HepG2 (cell line): ENCODE measurements at regions not wholly inside any gene's neighbourhood (a gene's known extent, or its start where the extent isn't known, plus 50 kb on each side); places are given as distances from the start of the nearest gene placed in this dataset.

Source experiments
- ATAC-seq: fragments of 200-7000 bp; cut with Tn5 transposase; 3 replicates; pipeline ENCODE4 v1.9.1; 2020; ENCODE audit warnings: mild to moderate bottlenecking, moderate library complexity
- BruUV-seq: library from RNA; stranded (reverse); fragments of 400-500 nt; replicated peaks from 2 replicates; lab custom pipeline; 2021; lab: Mats Ljungman, UMichigan
- CTCF ChIA-PET: fragments of 300-600 bp; formaldehyde crosslinking; extraction: SDS; loops from one replicate; lab custom pipeline; 2021; ENCODE audit warnings: low total read pairs, inconsistent platforms, low intra/inter-chr PET ratio; lab: Yijun Ruan, JAX
- POLR2A ChIA-PET: fragments of 350-600 bp; sonication (Branson Sonifier 250); formaldehyde crosslinking; loops from one replicate; lab custom pipeline; 2020; ENCODE audit warnings: antibody characterized with exemption, inconsistent platforms; lab: Yijun Ruan, JAX
- DNase-seq: peaks from one replicate; pipeline ENCODE4 v3.0.0-alpha.2; 2015; ENCODE audit warnings: low spot score
- FAIRE-seq: peaks from 3 replicates; lab custom pipeline; 2011; peaks lifted over from hg19 to GRCh38; lab: Jason Lieb, UNC
- H2AFZ ChIP-seq: one replicate; pipeline ENCODE4 v1.6.1; 2011; ENCODE audit warnings: low read length, inconsistent platforms
- H3K27ac ChIP-seq: fragments of 300-600 bp; 3 replicates; pipeline ENCODE4 v1.8.0; 2011; ENCODE audit warnings: mixed run types, mild to moderate bottlenecking, mixed read lengths, low read length, inconsistent platforms; ENCODE audit not compliant: insufficient read depth; ENCODE audit errors: extremely low read length
- H3K27me3 ChIP-seq, 2 experiments: fragments of 200-600 bp in 1 of 2; 2 replicates in 1 of 2; 3 replicates in 1 of 2; pipeline versions ENCODE4 v1.6.0 to v1.8.0; 2011; ENCODE audit warnings: low read length in 2 of 2, mild to moderate bottlenecking in 2 of 2, moderate library complexity in 2 of 2, inconsistent platforms in 1 of 2; ENCODE audit not compliant: insufficient read depth in 2 of 2, control insufficient read depth in 1 of 2
- H3K36me3 ChIP-seq, 2 experiments: fragments of 200-600 bp in 1 of 2; replicated peaks in 1 of 2; 2 replicates in 1 of 2; 3 replicates in 1 of 2; pipeline versions ENCODE4 v1.5.1 to v1.8.0; 2011; ENCODE audit warnings: low read length in 2 of 2, inconsistent platforms in 1 of 2; ENCODE audit not compliant: insufficient read depth in 2 of 2, control insufficient read depth in 1 of 2
- H3K4me1 ChIP-seq: 2 replicates; pipeline ENCODE4 v1.5.1; 2012; ENCODE audit warnings: low read length, inconsistent platforms; ENCODE audit not compliant: insufficient read depth
- H3K4me2 ChIP-seq: 2 replicates; pipeline ENCODE4 v1.6.0; 2011; ENCODE audit warnings: low read depth, low read length, inconsistent platforms
- H3K4me3 ChIP-seq, 3 experiments: fragments of 200-600 bp in 1 of 3; sonication (generic), shearing (Covaris generic) in 1 of 3; replicated peaks in 1 of 3; 2 replicates each; pipeline ENCODE4 v1.5.1; 2011 to 2016; ENCODE audit warnings: low read length in 3 of 3, inconsistent platforms in 2 of 3, low read depth in 2 of 3, mild to moderate bottlenecking in 2 of 3, control low read depth in 1 of 3, mixed read lengths in 1 of 3; ENCODE audit not compliant: insufficient read depth in 1 of 3
- H3K79me2 ChIP-seq: one replicate; pipeline ENCODE4 v1.6.1; 2011; ENCODE audit warnings: low read length, inconsistent platforms; ENCODE audit not compliant: insufficient read depth
- H3K9ac ChIP-seq: 2 replicates; pipeline ENCODE4 v1.6.0; 2011; ENCODE audit warnings: mild to moderate bottlenecking, low read depth, low read length, inconsistent platforms; ENCODE audit not compliant: insufficient read depth
- H3K9me3 ChIP-seq: 2 replicates; pipeline ENCODE4 v1.5.1; 2012; ENCODE audit warnings: mild to moderate bottlenecking, low read length
- H4K20me1 ChIP-seq: 2 replicates; pipeline ENCODE4 v1.6.0; 2011; ENCODE audit warnings: inconsistent platforms, mild to moderate bottlenecking, low read length, moderate library complexity; ENCODE audit not compliant: insufficient read depth
- ARID2 ChIP-seq: sonication (generic); formaldehyde crosslinking; IDR thresholded peaks from 2 replicates; pipeline ENCODE4 v1.8.1; 2022; ENCODE audit warnings: mild to moderate bottlenecking, missing genetic modification reagents, borderline replicate concordance
- BORCS8-MEF2B ChIP-seq: sonication (generic); formaldehyde crosslinking; IDR thresholded peaks from 2 replicates; pipeline ENCODE4 v1.8.0; 2022; ENCODE audit warnings: mild to moderate bottlenecking, missing genetic modification reagents
- EP300 ChIP-seq, 3 experiments: sonication (generic) in 1 of 3; formaldehyde crosslinking in 1 of 3; IDR thresholded peaks; 2 replicates each; pipeline versions ENCODE4 v1.5.1 to v1.6.1; 2011 to 2020; ENCODE audit warnings: low read depth in 2 of 3, low read length in 2 of 3, borderline replicate concordance in 1 of 3, improper control_type of control experiment in 1 of 3, mild to moderate bottlenecking in 1 of 3, missing genetic modification reagents in 1 of 3, moderate library complexity in 1 of 3
- FOXP1 ChIP-seq, 2 experiments: fragments of 450-650 bp in 1 of 2; IDR thresholded peaks; 2 replicates each; pipeline ENCODE4 v1.6.1; 2017 to 2018; ENCODE audit warnings: antibody characterized with exemption in 1 of 2
- NPAS2 ChIP-seq: sonication (generic); formaldehyde crosslinking; IDR thresholded peaks from 2 replicates; pipeline ENCODE4 v1.8.0; 2022; ENCODE audit warnings: mild to moderate bottlenecking, missing genetic modification reagents, borderline replicate concordance
- SRY ChIP-seq: sonication (generic); formaldehyde crosslinking; IDR thresholded peaks from 2 replicates; pipeline ENCODE4 v1.8.0; 2022; ENCODE audit warnings: mild to moderate bottlenecking, missing genetic modification reagents
- THYN1 ChIP-seq: sonication (generic); formaldehyde crosslinking; IDR thresholded peaks from 2 replicates; pipeline ENCODE4 v1.8.1; 2023; ENCODE audit warnings: low read depth, mild to moderate bottlenecking, moderate library complexity, missing genetic modification reagents, borderline replicate concordance
- ZNF510 ChIP-seq: sonication (generic); formaldehyde crosslinking; IDR thresholded peaks from 2 replicates; pipeline ENCODE4 v1.4.0; 2020; ENCODE audit warnings: low read depth, mild to moderate bottlenecking, missing genetic modification reagents
- ZNF614 ChIP-seq: IDR thresholded peaks from 2 replicates; pipeline ENCODE4 v1.6.1; 2018; ENCODE audit warnings: missing biosample characterization, missing genetic modification reagents, inconsistent platforms, borderline replicate concordance
- ZNF737 ChIP-seq: sonication (generic); formaldehyde crosslinking; IDR thresholded peaks from 2 replicates; pipeline ENCODE4 v1.5.0; 2020; ENCODE audit warnings: missing genetic modification reagents, mild to moderate bottlenecking, borderline replicate concordance
- ZSCAN9 ChIP-seq: IDR thresholded peaks from 2 replicates; pipeline ENCODE4 v1.6.1; 2016; ENCODE audit warnings: borderline replicate concordance
- WGBS: methylation state at CpG from one replicate; pipeline ENCODE4 v1.1.6; 2017; ENCODE audit warnings: low lambda C conversion rate; 5-methylcytosine and 5-hydroxymethylcytosine counted together
- in situ Hi-C: cut with HindIII; loops from 2 replicates; pipeline ENCODE4 v1.10.0; 2017; ENCODE audit warnings: low pct_unique_long_range_greater_than_20kb; ENCODE audit not compliant: extremely low pct_ligation_motif_present
- intact Hi-C: fragments of 100-400 bp; cut with micrococcal nuclease; formaldehyde crosslinking; loops from one replicate; pipeline ENCODE4 v1.10.0; 2022; ENCODE audit not compliant: unreplicated experiment
- TF ChIP-seq, protein P1 (sequence below): sonication (generic); formaldehyde crosslinking; IDR thresholded peaks from 2 replicates; pipeline ENCODE4 v1.5.0; 2020; ENCODE audit warnings: missing genetic modification reagents, mild to moderate bottlenecking, borderline replicate concordance
- TF ChIP-seq, protein P2 (sequence below): sonication (generic); formaldehyde crosslinking; IDR thresholded peaks from 2 replicates; pipeline ENCODE4 v1.4.0; 2020; ENCODE audit warnings: missing genetic modification reagents, borderline replicate concordance
- TF ChIP-seq, protein P3 (sequence below): sonication (generic); formaldehyde crosslinking; IDR thresholded peaks from 2 replicates; pipeline ENCODE4 v1.8.1; 2023; ENCODE audit warnings: mild to moderate bottlenecking, missing genetic modification reagents
- TF ChIP-seq, protein P4 (sequence below): IDR thresholded peaks from 2 replicates; pipeline ENCODE4 v1.6.1; 2016
- TF ChIP-seq, protein P5 (sequence below): sonication (generic); formaldehyde crosslinking; IDR thresholded peaks from 2 replicates; pipeline ENCODE4 v1.9.0; 2022; ENCODE audit warnings: missing genetic modification reagents, mild to moderate bottlenecking, borderline replicate concordance

DNA sequence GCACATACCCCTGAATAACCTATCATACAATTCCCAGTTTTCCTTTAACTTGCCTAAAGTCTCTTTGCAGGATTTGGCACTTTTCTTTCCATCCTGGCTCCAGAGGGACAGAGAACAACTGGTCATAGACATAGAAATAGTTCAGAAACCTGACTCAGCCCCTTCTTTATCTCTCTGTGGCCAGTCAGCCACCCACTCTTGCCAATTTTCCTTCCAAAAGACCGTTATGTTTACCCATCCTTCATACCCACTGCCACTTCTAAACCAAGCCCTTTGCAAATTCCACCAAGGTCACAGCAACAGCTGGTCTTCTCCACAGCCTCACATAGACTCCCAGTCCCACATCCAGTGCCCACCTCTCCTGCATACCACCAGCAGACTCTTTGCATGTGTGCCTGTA, 127.2 kb upstream of the FGGY start:
- BruUV-seq, result no TSS peak
- no peak overlapping the region for H3K9ac ChIP-seq
- no peaks in the 10 kb centered on the region for H3K36me3 ChIP-seq
- no peaks in the 10 kb centered on the region; a peak in 1 of 5 replicates for H3K27me3 ChIP-seq
- no peak for ATAC-seq
- no peak overlapping the region for H3K4me2 ChIP-seq
- no peak overlapping the region for H3K27ac ChIP-seq
- FAIRE-seq, result no peak
- ChIA-PET CTCF (no interaction called here), POLR2A (no interaction called here)
- H3K79me2 ChIP-seq, result no peaks in the 10 kb centered on the region
- in situ Hi-C loops, result no loop called here
- H3K4me3 ChIP-seq, result no peak overlapping the region
- WGBS, result 0% methylated on average over 1 of the region's 1 CpG
- no peak for DNase-seq
- no peaks in the 10 kb centered on the region for H3K9me3 ChIP-seq
- H4K20me1 ChIP-seq, result no peaks in the 10 kb centered on the region
- H2AFZ ChIP-seq, result no peak overlapping the region
- intact Hi-C loops, result no loop called here
- H3K4me1 ChIP-seq, result no peaks in the 10 kb centered on the region
- no peak for TF ChIP-seq FOXP1 (IDR thresholded peaks at IDR 0.05)
- no peak for TF ChIP-seq FOXP1 (CRISPR knock-in tag; IDR thresholded peaks at IDR 0.05)
- no peak for TF ChIP-seq ZSCAN9
- TF ChIP-seq, protein P1, sequence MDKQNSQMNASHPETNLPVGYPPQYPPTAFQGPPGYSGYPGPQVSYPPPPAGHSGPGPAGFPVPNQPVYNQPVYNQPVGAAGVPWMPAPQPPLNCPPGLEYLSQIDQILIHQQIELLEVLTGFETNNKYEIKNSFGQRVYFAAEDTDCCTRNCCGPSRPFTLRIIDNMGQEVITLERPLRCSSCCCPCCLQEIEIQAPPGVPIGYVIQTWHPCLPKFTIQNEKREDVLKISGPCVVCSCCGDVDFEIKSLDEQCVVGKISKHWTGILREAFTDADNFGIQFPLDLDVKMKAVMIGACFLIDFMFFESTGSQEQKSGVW (CRISPR knock-in tag), result no peak
- no peak for TF ChIP-seq ZNF510 (CRISPR knock-in tag)
- TF ChIP-seq ZNF737, result no peak
- no peak for TF ChIP-seq THYN1 (CRISPR knock-in tag)
- TF ChIP-seq, protein P2, sequence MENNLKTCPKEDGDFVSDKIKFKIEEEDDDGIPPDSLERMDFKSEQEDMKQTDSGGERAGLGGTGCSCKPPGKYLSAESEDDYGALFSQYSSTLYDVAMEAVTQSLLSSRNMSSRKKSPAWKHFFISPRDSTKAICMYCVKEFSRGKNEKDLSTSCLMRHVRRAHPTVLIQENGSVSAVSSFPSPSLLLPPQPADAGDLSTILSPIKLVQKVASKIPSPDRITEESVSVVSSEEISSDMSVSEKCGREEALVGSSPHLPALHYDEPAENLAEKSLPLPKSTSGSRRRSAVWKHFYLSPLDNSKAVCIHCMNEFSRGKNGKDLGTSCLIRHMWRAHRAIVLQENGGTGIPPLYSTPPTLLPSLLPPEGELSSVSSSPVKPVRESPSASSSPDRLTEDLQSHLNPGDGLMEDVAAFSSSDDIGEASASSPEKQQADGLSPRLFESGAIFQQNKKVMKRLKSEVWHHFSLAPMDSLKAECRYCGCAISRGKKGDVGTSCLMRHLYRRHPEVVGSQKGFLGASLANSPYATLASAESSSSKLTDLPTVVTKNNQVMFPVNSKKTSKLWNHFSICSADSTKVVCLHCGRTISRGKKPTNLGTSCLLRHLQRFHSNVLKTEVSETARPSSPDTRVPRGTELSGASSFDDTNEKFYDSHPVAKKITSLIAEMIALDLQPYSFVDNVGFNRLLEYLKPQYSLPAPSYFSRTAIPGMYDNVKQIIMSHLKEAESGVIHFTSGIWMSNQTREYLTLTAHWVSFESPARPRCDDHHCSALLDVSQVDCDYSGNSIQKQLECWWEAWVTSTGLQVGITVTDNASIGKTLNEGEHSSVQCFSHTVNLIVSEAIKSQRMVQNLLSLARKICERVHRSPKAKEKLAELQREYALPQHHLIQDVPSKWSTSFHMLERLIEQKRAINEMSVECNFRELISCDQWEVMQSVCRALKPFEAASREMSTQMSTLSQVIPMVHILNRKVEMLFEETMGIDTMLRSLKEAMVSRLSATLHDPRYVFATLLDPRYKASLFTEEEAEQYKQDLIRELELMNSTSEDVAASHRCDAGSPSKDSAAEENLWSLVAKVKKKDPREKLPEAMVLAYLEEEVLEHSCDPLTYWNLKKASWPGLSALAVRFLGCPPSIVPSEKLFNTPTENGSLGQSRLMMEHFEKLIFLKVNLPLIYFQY (CRISPR knock-in tag), result no peak
- TF ChIP-seq BORCS8-MEF2B (CRISPR knock-in tag), result no peak
- TF ChIP-seq EP300 (IDR thresholded peaks at IDR 0.05; ENCODE audit: low read depth in 2 of 2, low read length in 2 of 2), result no peak
- TF ChIP-seq EP300 (CRISPR knock-in tag; IDR thresholded peaks at IDR 0.05; ENCODE audit: borderline replicate concordance), result no peak
- TF ChIP-seq SRY, result no peak
- TF ChIP-seq ZNF614 (CRISPR knock-in tag), result no peak
- TF ChIP-seq NPAS2 (CRISPR knock-in tag), result no peak
- no peak for TF ChIP-seq ARID2
- TF ChIP-seq, protein P3, sequence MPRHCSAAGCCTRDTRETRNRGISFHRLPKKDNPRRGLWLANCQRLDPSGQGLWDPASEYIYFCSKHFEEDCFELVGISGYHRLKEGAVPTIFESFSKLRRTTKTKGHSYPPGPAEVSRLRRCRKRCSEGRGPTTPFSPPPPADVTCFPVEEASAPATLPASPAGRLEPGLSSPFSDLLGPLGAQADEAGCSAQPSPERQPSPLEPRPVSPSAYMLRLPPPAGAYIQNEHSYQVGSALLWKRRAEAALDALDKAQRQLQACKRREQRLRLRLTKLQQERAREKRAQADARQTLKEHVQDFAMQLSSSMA (CRISPR knock-in tag), result no peak
- TF ChIP-seq, protein P4, sequence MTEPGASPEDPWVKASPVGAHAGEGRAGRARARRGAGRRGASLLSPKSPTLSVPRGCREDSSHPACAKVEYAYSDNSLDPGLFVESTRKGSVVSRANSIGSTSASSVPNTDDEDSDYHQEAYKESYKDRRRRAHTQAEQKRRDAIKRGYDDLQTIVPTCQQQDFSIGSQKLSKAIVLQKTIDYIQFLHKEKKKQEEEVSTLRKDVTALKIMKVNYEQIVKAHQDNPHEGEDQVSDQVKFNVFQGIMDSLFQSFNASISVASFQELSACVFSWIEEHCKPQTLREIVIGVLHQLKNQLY (CRISPR knock-in tag), result no peak
- TF ChIP-seq, protein P5, sequence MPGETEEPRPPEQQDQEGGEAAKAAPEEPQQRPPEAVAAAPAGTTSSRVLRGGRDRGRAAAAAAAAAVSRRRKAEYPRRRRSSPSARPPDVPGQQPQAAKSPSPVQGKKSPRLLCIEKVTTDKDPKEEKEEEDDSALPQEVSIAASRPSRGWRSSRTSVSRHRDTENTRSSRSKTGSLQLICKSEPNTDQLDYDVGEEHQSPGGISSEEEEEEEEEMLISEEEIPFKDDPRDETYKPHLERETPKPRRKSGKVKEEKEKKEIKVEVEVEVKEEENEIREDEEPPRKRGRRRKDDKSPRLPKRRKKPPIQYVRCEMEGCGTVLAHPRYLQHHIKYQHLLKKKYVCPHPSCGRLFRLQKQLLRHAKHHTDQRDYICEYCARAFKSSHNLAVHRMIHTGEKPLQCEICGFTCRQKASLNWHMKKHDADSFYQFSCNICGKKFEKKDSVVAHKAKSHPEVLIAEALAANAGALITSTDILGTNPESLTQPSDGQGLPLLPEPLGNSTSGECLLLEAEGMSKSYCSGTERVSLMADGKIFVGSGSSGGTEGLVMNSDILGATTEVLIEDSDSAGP (CRISPR knock-in tag), result no peak
